K562 (cell line): ENCODE measurements at regions not wholly inside any gene's neighbourhood (a gene's known extent, or its start where the extent isn't known, plus 50 kb on each side); places are given as distances from the start of the nearest gene placed in this dataset.

Experiments
- ATAC-seq: fragments of 200-7000 bp; cut with Tn5 transposase; 3 replicates; pipeline ENCODE4 v1.9.1; 2020; ENCODE audit warnings: moderate library complexity
- BruUV-seq: library from RNA; stranded (reverse); fragments of 400-500 nt; replicated peaks from 2 replicates; lab custom pipeline; 2021; lab: Mats Ljungman, UMichigan
- CTCF ChIA-PET: fragments of 300-600 bp; formaldehyde crosslinking; extraction: SDS; loops from one replicate; lab custom pipeline; 2021; ENCODE audit warnings: low intra/inter-chr PET ratio; lab: Yijun Ruan, JAX
- POLR2A ChIA-PET: fragments of 300-600, 350-650 bp; sonication (Branson Sonifier 250); formaldehyde crosslinking; extraction: SDS; loops from one replicate; lab custom pipeline; 2021; ENCODE audit warnings: antibody characterized with exemption, inconsistent platforms; lab: Yijun Ruan, JAX
- DNase-seq, 4 experiments: peaks; one replicate each; pipeline versions ENCODE4 v3.0.0 to v3.0.0-alpha.2; 2011 to 2018; ENCODE audit warnings: low spot score in 3 of 4, mixed read lengths in 3 of 4; ENCODE audit errors: extremely low read depth in 1 of 4
- FAIRE-seq: peaks from 2 replicates; lab custom pipeline; 2011; peaks lifted over from hg19 to GRCh38; lab: Jason Lieb, UNC
- H2AFZ ChIP-seq: 2 replicates; pipeline ENCODE4 v1.6.0; 2011; ENCODE audit warnings: low read depth, low read length, control low read depth, inconsistent platforms
- H3K27ac ChIP-seq: fragments of 200-600 bp; 3 replicates; pipeline ENCODE4 v1.8.0; 2011; ENCODE audit warnings: low read depth, mild to moderate bottlenecking, control low read depth, inconsistent platforms, low read length, moderate library complexity, mixed read lengths; ENCODE audit errors: extremely low read depth
- H3K27me3 ChIP-seq, 2 experiments: fragments of 300-600 bp in 1 of 2; 2 replicates in 1 of 2; 3 replicates in 1 of 2; pipeline versions ENCODE4 v1.6.0 to v1.8.0; 2011; ENCODE audit warnings: inconsistent platforms in 2 of 2, low read length in 2 of 2, mild to moderate bottlenecking in 1 of 2, mixed read lengths in 1 of 2, moderate library complexity in 1 of 2; ENCODE audit not compliant: control insufficient read depth in 2 of 2, insufficient read depth in 2 of 2
- H3K36me3 ChIP-seq: fragments of 300-600 bp; 3 replicates; pipeline ENCODE4 v1.8.0; 2011; ENCODE audit warnings: mild to moderate bottlenecking, low read length, inconsistent platforms; ENCODE audit not compliant: control insufficient read depth, insufficient read depth
- H3K4me1 ChIP-seq, 2 experiments: fragments of 200-600 bp in 1 of 2; replicated peaks in 1 of 2; 2 replicates in 1 of 2; 3 replicates in 1 of 2; pipeline versions ENCODE4 v1.5.1 to v1.8.0; 2011; ENCODE audit warnings: inconsistent platforms in 2 of 2, low read length in 2 of 2, mild to moderate bottlenecking in 1 of 2, mixed read lengths in 1 of 2, moderate library complexity in 1 of 2; ENCODE audit not compliant: control insufficient read depth in 2 of 2, insufficient read depth in 2 of 2
- H3K4me2 ChIP-seq: 2 replicates; pipeline ENCODE4 v1.6.1; 2011; ENCODE audit warnings: low read length, control low read depth, inconsistent platforms, mixed read lengths; ENCODE audit not compliant: insufficient read depth
- H3K4me3 ChIP-seq: fragments of 200-600 bp; sonication (generic), shearing (Covaris generic); 2 replicates; pipeline ENCODE4 v1.5.1; 2016; ENCODE audit warnings: control low read depth, inconsistent platforms
- H3K79me2 ChIP-seq: fragments of 200-600 bp; 3 replicates; pipeline ENCODE4 v1.8.0; 2011; ENCODE audit warnings: low read length, inconsistent platforms; ENCODE audit not compliant: control insufficient read depth, insufficient read depth
- H3K9ac ChIP-seq, 2 experiments: 2 replicates each; pipeline versions ENCODE4 v1.6.0 to v1.6.1; 2011; ENCODE audit warnings: low read depth in 2 of 2, low read length in 2 of 2, control low read depth in 1 of 2, inconsistent platforms in 1 of 2, mild to moderate bottlenecking in 1 of 2, mixed read lengths in 1 of 2; ENCODE audit not compliant: insufficient read depth in 1 of 2
- H3K9me1 ChIP-seq: one replicate; pipeline ENCODE4 v1.6.0; 2011; ENCODE audit warnings: inconsistent platforms, mild to moderate bottlenecking, low read length, moderate library complexity; ENCODE audit not compliant: control insufficient read depth, insufficient read depth
- H3K9me3 ChIP-seq: replicated peaks from 2 replicates; pipeline ENCODE4 v1.5.1; 2011; ENCODE audit warnings: low read depth, low read length, inconsistent platforms; ENCODE audit not compliant: control insufficient read depth, insufficient read depth
- H4K20me1 ChIP-seq: replicated peaks from 2 replicates; pipeline ENCODE4 v1.6.1; 2011; ENCODE audit warnings: low read length, inconsistent platforms, mixed read lengths; ENCODE audit not compliant: control insufficient read depth, insufficient read depth
- HIVEP1 ChIP-seq: fragments of 250-450 bp; sonication (Bioruptor Pico); IDR thresholded peaks from 2 replicates; pipeline ENCODE4 v1.4.0; 2020; ENCODE audit warnings: mild to moderate bottlenecking
- KDM2B ChIP-seq: fragments of 250-450 bp; sonication (Bioruptor Pico); IDR thresholded peaks from 2 replicates; pipeline ENCODE4 v1.8.0; 2021; ENCODE audit warnings: mild to moderate bottlenecking, moderate library complexity
- KDM4B ChIP-seq, 2 experiments: fragments of 450-650 bp in 1 of 2; sonication (generic) in 1 of 2; IDR thresholded peaks; 2 replicates each; pipeline ENCODE4 v1.6.1; 2016 to 2017; ENCODE audit warnings: borderline replicate concordance in 2 of 2, antibody characterized with exemption in 1 of 2, low read depth in 1 of 2, mild to moderate bottlenecking in 1 of 2
- KLF1 ChIP-seq: fragments of 450-650 bp; IDR thresholded peaks from 2 replicates; pipeline ENCODE4 v1.6.1; 2016; ENCODE audit warnings: missing genetic modification characterization, missing compliant biosample characterization
- PTRF ChIP-seq: fragments of 450-650 bp; IDR thresholded peaks from 2 replicates; pipeline ENCODE4 v1.6.1; 2016; ENCODE audit warnings: mild to moderate bottlenecking, missing genetic modification characterization, missing compliant biosample characterization
- RBM17 ChIP-seq: fragments of 200-400 bp; formaldehyde crosslinking; IDR thresholded peaks from 2 replicates; pipeline ENCODE4 v1.6.1; 2017; ENCODE audit warnings: low read depth, mild to moderate bottlenecking, low read length, borderline replicate concordance
- SOX6 ChIP-seq: fragments of 450-650 bp; IDR thresholded peaks from 2 replicates; pipeline ENCODE4 v1.6.1; 2014; ENCODE audit warnings: mild to moderate bottlenecking
- ZNF146 ChIP-seq: IDR thresholded peaks from one replicate; pipeline ENCODE4 v1.6.1; 2018; ENCODE audit warnings: missing compliant biosample characterization; ENCODE audit not compliant: unreplicated experiment
- ZNF431 ChIP-seq: sonication (generic); formaldehyde crosslinking; IDR thresholded peaks from 2 replicates; pipeline ENCODE4 v1.8.0; 2022; ENCODE audit warnings: mild to moderate bottlenecking, missing genetic modification reagents
- WGBS: fragments of 100-300 bp; shearing (Covaris generic); methylation state at CpG from one replicate; pipeline ENCODE4 v1.1.6; 2016; ENCODE audit warnings: low coverage, mixed read lengths; ENCODE audit not compliant: insufficient coverage; ENCODE audit errors: missing lambda C conversion rate; 5-methylcytosine and 5-hydroxymethylcytosine counted together
- in situ Hi-C: fragments of 300-500 bp; cut with MboI; formaldehyde crosslinking; loops from 4 replicates; pipeline ENCODE4 v1.15.0; 2018; ENCODE audit warnings: inconsistent platforms, mixed read lengths
- intact Hi-C: fragments of 100-400 bp; cut with micrococcal nuclease; formaldehyde crosslinking; loops from 2 replicates; pipeline ENCODE4 v1.14.2; 2022
- TF ChIP-seq, protein P1 (sequence below): fragments of 450-650 bp; IDR thresholded peaks from 2 replicates; pipeline ENCODE4 v1.6.1; 2018; ENCODE audit not compliant: partially characterized antibody

DNA sequence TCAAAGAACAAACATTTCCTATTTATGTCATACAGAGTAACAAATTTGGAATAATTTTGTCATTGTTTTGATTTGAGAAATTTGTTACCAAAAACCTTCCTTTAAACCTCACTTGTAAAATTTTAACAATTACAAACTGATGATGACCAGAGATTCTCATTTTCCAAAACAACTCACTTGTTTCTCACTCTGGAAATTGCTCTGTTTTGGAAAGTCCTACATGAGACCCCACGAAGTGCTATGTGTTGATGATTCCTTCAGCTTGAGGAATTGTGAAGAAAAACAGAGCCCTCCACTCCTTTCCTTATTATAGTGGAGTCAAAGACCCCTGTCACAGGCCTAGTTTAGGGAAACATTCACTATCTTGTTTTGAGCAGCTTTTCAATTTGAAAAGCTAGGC, 157.6 kb upstream of the RASGRP1 start:
- DNase-seq (no peak), ATAC-seq (no peak), FAIRE-seq (no peak)
- ChIA-PET POLR2A (no interaction called here), CTCF (no interaction called here)
- whole genome bisulfite sequencing = 0% methylated on average over 1 of the region's 1 CpG
- TF ChIP-seq KDM2B (CRISPR knock-in tag) = no peak
- TF ChIP-seq RBM17 = no peak
- no peak for TF ChIP-seq KLF1 (tag)
- TF ChIP-seq HIVEP1 (CRISPR knock-in tag) = no peak
- no peak for TF ChIP-seq KDM4B (IDR thresholded peaks at IDR 0.05; ENCODE audit: borderline replicate concordance in 2 of 2, low read depth in 1 of 2)
- H3K9ac ChIP-seq = no peak overlapping the region
- BruUV-seq = no TSS peak
- no peaks in the 10 kb centered on the region for H3K36me3 ChIP-seq
- intact Hi-C loops = no loop called here
- in situ Hi-C loops = no loop called here
- no peak overlapping the region for H3K4me3 ChIP-seq
- H4K20me1 ChIP-seq = no peaks in the 10 kb centered on the region
- H3K9me1 ChIP-seq = no peaks in the 10 kb centered on the region
- no peak overlapping the region for H2AFZ ChIP-seq
- H3K4me2 ChIP-seq = no peak overlapping the region
- no peaks in the 10 kb centered on the region for H3K4me1 ChIP-seq
- no peaks in the 10 kb centered on the region for H3K9me3 ChIP-seq
- peaks cover 0 to 4% of the 10 kb centered on the region in 2 experiments; a peak in 2 of 5 replicates for H3K27me3 ChIP-seq
- no peaks in the 10 kb centered on the region for H3K79me2 ChIP-seq
- no peak overlapping the region for H3K27ac ChIP-seq

DNA sequence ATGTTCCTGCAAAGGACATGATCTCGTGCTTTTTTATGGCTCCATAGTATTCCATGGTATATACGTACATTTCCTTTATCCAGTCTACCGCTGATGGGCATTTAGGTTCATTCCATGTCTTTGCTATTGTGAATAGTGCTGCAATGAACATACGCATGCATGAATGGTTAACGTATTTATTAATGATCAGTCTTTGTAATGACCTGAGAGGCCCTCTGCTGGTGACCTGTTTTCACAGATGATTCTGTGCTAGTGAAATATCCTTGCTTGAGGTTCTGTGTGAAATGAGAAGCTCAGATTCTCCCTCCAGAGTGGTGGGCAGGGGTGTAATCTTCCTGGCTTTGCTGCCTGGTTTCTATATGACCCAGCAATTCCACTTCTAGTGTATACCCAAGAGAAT, 160.2 kb upstream of the RASGRP1 start:
- no peaks in the 10 kb centered on the region for H3K4me1 ChIP-seq
- H3K27ac ChIP-seq = no peak overlapping the region
- no peaks in the 10 kb centered on the region for H3K9me3 ChIP-seq
- CTCF ChIA-PET = no interaction called here
- 0% methylated on average over 5 of the region's 5 CpGs for WGBS
- H4K20me1 ChIP-seq = no peaks in the 10 kb centered on the region
- no TSS peak for BruUV-seq
- intact Hi-C loops = no loop called here
- DNase-seq (peak in 1 of 4 experiments; percentile 10), FAIRE-seq (no peak), ATAC-seq (no peak)
- no peaks in the 10 kb centered on the region for H3K9me1 ChIP-seq
- H3K4me2 ChIP-seq = no peak overlapping the region
- H3K79me2 ChIP-seq = no peaks in the 10 kb centered on the region
- no peak overlapping the region for H2AFZ ChIP-seq
- no peaks in the 10 kb centered on the region for H3K36me3 ChIP-seq
- in situ Hi-C loops = no loop called here
- POLR2A ChIA-PET = interaction anchor here (0.8 kb wide), 1 partner anchor 88 kb away, joined by 3 read pairs; no protein-coding TSS in a partner anchor
- H3K27me3 ChIP-seq = peaks cover 0 to 4% of the 10 kb centered on the region in 2 experiments; a peak in 2 of 5 replicates
- H3K4me3 ChIP-seq = no peak overlapping the region
- H3K9ac ChIP-seq = no peak overlapping the region
- TF ChIP-seq PTRF (tag) (no peak), ZNF431 (CRISPR knock-in tag) (no peak), SOX6 (no peak), ZNF146 (no peak)
- TF ChIP-seq, protein P1, sequence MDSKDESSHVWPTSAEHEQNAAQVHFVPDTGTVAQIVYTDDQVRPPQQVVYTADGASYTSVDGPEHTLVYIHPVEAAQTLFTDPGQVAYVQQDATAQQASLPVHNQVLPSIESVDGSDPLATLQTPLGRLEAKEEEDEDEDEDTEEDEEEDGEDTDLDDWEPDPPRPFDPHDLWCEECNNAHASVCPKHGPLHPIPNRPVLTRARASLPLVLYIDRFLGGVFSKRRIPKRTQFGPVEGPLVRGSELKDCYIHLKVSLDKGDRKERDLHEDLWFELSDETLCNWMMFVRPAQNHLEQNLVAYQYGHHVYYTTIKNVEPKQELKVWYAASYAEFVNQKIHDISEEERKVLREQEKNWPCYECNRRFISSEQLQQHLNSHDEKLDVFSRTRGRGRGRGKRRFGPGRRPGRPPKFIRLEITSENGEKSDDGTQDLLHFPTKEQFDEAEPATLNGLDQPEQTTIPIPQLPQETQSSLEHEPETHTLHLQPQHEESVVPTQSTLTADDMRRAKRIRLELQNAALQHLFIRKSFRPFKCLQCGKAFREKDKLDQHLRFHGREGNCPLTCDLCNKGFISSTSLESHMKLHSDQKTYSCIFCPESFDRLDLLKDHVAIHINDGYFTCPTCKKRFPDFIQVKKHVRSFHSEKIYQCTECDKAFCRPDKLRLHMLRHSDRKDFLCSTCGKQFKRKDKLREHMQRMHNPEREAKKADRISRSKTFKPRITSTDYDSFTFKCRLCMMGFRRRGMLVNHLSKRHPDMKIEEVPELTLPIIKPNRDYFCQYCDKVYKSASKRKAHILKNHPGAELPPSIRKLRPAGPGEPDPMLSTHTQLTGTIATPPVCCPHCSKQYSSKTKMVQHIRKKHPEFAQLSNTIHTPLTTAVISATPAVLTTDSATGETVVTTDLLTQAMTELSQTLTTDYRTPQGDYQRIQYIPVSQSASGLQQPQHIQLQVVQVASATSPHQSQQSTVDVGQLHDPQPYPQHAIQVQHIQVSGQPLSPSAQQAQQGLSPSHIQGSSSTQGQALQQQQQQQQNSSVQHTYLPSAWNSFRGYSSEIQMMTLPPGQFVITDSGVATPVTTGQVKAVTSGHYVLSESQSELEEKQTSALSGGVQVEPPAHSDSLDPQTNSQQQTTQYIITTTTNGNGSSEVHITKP = no peak
